ENCODE measurements at regions not wholly inside any gene's neighbourhood (a gene's known extent, or its start where the extent isn't known, plus 50 kb on each side); places are given as distances from the start of the nearest gene placed in this dataset.

DNA sequence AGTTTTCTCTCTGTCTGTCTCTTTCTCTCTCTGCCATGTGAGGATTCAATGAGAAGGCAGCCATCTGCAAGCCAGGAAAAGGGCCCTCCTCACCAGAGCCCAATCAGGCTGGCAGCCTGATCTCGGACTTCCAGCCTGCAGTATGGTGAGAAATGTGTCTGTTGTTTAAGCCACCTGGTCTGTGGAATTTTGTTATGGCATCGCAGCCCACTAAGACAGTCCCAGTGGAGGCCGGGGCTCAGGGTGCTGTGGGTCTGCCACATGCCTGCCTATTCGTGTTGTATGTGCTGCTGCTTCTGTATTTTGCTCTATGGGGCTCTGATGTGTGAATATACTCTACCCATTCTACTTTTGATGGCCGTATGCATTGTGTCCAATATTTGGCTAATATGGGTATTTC is 139.0 kb upstream of the HS6ST1 start:
- Histone ChIP-seq H3K27me3 (ENCODE audit: insufficient read depth, poor library complexity, severe bottlenecking) (no peaks in the 10 kb centered on the region), H3K4me3 (replicated peaks; ENCODE audit: insufficient read depth, low read length) (no peak overlapping the region), H3K27ac (replicated peaks) (no peak overlapping the region)
- TF ChIP-seq, protein P1, sequence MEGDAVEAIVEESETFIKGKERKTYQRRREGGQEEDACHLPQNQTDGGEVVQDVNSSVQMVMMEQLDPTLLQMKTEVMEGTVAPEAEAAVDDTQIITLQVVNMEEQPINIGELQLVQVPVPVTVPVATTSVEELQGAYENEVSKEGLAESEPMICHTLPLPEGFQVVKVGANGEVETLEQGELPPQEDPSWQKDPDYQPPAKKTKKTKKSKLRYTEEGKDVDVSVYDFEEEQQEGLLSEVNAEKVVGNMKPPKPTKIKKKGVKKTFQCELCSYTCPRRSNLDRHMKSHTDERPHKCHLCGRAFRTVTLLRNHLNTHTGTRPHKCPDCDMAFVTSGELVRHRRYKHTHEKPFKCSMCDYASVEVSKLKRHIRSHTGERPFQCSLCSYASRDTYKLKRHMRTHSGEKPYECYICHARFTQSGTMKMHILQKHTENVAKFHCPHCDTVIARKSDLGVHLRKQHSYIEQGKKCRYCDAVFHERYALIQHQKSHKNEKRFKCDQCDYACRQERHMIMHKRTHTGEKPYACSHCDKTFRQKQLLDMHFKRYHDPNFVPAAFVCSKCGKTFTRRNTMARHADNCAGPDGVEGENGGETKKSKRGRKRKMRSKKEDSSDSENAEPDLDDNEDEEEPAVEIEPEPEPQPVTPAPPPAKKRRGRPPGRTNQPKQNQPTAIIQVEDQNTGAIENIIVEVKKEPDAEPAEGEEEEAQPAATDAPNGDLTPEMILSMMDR (IDR thresholded peaks at IDR 0.05; ENCODE audit: insufficient read depth, low read length), result no peak
- TF ChIP-seq SPI1 (IDR thresholded peaks at IDR 0.05; ENCODE audit: borderline replicate concordance, low read depth), result no peak
- TF ChIP-seq, protein P2, sequence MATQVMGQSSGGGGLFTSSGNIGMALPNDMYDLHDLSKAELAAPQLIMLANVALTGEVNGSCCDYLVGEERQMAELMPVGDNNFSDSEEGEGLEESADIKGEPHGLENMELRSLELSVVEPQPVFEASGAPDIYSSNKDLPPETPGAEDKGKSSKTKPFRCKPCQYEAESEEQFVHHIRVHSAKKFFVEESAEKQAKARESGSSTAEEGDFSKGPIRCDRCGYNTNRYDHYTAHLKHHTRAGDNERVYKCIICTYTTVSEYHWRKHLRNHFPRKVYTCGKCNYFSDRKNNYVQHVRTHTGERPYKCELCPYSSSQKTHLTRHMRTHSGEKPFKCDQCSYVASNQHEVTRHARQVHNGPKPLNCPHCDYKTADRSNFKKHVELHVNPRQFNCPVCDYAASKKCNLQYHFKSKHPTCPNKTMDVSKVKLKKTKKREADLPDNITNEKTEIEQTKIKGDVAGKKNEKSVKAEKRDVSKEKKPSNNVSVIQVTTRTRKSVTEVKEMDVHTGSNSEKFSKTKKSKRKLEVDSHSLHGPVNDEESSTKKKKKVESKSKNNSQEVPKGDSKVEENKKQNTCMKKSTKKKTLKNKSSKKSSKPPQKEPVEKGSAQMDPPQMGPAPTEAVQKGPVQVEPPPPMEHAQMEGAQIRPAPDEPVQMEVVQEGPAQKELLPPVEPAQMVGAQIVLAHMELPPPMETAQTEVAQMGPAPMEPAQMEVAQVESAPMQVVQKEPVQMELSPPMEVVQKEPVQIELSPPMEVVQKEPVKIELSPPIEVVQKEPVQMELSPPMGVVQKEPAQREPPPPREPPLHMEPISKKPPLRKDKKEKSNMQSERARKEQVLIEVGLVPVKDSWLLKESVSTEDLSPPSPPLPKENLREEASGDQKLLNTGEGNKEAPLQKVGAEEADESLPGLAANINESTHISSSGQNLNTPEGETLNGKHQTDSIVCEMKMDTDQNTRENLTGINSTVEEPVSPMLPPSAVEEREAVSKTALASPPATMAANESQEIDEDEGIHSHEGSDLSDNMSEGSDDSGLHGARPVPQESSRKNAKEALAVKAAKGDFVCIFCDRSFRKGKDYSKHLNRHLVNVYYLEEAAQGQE (IDR thresholded peaks at IDR 0.05; ENCODE audit: insufficient replicate concordance, low read depth), result no peak
- no peak for DNase-seq (ENCODE audit: low read depth in 1 of 2, low spot score in 1 of 2)

DNA sequence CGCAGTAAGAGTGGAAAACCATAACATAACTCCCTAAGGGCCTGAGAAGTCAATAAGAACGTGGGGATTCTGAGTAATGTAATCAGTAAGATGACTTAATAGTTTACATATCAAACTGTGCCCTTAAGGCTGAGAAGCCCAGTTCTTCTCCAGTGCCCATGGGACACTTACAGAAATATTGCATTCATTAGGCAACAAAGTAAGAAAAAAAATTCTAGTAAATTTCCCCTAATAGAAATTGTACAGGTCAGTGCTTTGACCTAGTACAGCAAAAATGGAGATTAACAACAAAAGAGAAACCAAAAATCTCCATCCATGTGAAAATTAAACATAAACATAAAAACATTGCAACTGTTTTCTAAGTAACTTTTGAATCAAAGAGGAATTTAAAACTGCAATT is 139.8 kb upstream of the HS6ST1 start:
- no peak for DNase-seq (ENCODE audit: low read depth in 1 of 2, low spot score in 1 of 2)
- TF ChIP-seq GABPA (IDR thresholded peaks at IDR 0.05; ENCODE audit: low read depth) (no peak), SPI1 (IDR thresholded peaks at IDR 0.05; ENCODE audit: borderline replicate concordance, low read depth) (no peak), POLR2AphosphoS5 (IDR thresholded peaks at IDR 0.05; ENCODE audit: low read depth) (no peak)
- TF ChIP-seq, protein P2 (IDR thresholded peaks at IDR 0.05; ENCODE audit: insufficient replicate concordance, low read depth), result no peak
- TF ChIP-seq, protein P1 (IDR thresholded peaks at IDR 0.05; ENCODE audit: insufficient read depth, low read length), result no peak
- Histone ChIP-seq H3K27me3 (ENCODE audit: insufficient read depth, poor library complexity, severe bottlenecking) (no peaks in the 10 kb centered on the region), H3K27ac (replicated peaks) (no peak overlapping the region), H3K4me3 (replicated peaks; ENCODE audit: insufficient read depth, low read length) (no peak overlapping the region)

DNA sequence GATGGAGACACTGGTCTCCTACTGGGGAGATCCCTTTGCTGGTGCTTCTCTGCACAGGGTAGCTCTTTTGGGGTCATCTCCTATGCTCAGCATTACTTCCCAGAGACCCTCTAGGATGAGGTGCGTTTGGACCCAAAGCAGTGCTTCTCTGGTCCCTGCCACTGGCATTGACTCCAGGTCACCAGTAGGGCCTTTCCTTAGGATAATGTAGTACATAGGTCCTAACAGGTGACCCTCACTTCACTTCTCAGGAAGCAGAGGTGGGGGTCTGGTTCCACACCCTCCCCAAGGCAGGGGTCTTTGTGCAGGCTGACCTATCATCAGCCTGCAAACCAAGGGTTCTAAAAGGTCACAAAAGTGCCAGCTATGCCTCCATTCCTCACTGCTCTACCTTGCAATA is 145.8 kb upstream of the HS6ST1 start:
- DNase-seq (ENCODE audit: low read depth in 1 of 2, low spot score in 1 of 2), result no peak
- TF ChIP-seq, protein P1 (IDR thresholded peaks at IDR 0.05; ENCODE audit: insufficient read depth, low read length), result no peak
- no peak for TF ChIP-seq POLR2AphosphoS5 (IDR thresholded peaks at IDR 0.05; ENCODE audit: low read depth)
- no peak for TF ChIP-seq GABPA (IDR thresholded peaks at IDR 0.05; ENCODE audit: low read depth)
- no peak for TF ChIP-seq SPI1 (IDR thresholded peaks at IDR 0.05; ENCODE audit: borderline replicate concordance, low read depth)
- TF ChIP-seq, protein P2 (IDR thresholded peaks at IDR 0.05; ENCODE audit: insufficient replicate concordance, low read depth), result no peak
- no peaks in the 10 kb centered on the region for H3K27me3 ChIP-seq (ENCODE audit: insufficient read depth, poor library complexity, severe bottlenecking)
- H3K27ac ChIP-seq (replicated peaks), result no peak overlapping the region
- H3K4me3 ChIP-seq (replicated peaks; ENCODE audit: insufficient read depth, low read length), result no peak overlapping the region

Data from HL-60 (cell line).